ENCODE measurements at regions not wholly inside any gene's neighbourhood (a gene's known extent, or its start where the extent isn't known, plus 50 kb on each side); places are given as distances from the start of the nearest gene placed in this dataset.

DNA sequence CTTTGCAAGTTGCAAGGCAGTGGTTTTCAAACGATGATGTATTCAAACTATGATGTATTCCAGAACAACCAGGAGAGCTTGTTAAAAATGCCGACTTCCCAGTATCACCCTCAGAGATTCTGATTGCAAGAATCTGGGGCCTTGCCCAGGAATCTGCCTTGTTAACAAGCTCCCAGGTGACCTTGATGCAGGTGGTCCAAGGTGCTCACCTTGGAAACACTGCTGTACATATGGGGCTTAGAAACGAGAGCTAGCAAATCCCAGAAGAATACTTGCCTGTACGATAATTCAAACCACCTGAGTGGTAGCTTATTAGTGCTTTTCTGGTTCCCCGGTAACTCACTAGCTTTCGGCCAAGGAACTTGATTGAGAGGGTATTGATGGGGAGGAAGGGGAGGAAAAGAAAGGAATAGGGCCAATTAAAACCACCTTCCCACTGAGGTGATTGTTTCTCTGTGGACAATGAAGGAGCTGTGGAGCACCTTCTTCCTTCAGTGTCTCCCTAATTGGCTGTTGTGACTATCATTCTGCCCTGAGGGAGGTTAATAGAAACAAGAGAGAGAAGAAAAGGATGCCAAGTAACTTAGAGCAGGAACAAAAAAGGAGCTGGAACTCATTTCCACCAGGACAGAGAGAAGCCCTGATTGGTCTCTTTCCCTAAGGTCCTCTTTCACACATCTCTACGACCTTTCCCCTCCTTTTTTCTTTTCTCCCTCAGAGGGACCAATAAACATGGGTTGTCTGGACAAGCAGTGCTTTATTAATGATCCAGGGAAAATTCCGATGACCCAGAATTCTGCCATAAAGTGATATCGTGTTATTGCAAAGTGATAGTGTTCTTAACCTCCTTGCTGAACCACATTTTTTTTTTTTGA lies 218.8 kb downstream of the TMEM167A start:
- DNase-seq = no peak
- H3K36me3 ChIP-seq (replicated peaks) = no peaks in the 10 kb centered on the region
- in situ Hi-C loops (cut with HindIII; ENCODE audit: low pct_ligation_motif_present, low sequenced_read_pairs) = no loop called here
- TF ChIP-seq, protein P1, sequence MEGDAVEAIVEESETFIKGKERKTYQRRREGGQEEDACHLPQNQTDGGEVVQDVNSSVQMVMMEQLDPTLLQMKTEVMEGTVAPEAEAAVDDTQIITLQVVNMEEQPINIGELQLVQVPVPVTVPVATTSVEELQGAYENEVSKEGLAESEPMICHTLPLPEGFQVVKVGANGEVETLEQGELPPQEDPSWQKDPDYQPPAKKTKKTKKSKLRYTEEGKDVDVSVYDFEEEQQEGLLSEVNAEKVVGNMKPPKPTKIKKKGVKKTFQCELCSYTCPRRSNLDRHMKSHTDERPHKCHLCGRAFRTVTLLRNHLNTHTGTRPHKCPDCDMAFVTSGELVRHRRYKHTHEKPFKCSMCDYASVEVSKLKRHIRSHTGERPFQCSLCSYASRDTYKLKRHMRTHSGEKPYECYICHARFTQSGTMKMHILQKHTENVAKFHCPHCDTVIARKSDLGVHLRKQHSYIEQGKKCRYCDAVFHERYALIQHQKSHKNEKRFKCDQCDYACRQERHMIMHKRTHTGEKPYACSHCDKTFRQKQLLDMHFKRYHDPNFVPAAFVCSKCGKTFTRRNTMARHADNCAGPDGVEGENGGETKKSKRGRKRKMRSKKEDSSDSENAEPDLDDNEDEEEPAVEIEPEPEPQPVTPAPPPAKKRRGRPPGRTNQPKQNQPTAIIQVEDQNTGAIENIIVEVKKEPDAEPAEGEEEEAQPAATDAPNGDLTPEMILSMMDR (IDR thresholded peaks at IDR 0.05; ENCODE audit: low read depth, low read length, missing control alignments) = no peak
- no peak overlapping the region for H3K27ac ChIP-seq
- H3K4me3 ChIP-seq (ENCODE audit: low read depth, low read length) = no peak overlapping the region
- no peaks in the 10 kb centered on the region for H3K27me3 ChIP-seq (replicated peaks)

DNA sequence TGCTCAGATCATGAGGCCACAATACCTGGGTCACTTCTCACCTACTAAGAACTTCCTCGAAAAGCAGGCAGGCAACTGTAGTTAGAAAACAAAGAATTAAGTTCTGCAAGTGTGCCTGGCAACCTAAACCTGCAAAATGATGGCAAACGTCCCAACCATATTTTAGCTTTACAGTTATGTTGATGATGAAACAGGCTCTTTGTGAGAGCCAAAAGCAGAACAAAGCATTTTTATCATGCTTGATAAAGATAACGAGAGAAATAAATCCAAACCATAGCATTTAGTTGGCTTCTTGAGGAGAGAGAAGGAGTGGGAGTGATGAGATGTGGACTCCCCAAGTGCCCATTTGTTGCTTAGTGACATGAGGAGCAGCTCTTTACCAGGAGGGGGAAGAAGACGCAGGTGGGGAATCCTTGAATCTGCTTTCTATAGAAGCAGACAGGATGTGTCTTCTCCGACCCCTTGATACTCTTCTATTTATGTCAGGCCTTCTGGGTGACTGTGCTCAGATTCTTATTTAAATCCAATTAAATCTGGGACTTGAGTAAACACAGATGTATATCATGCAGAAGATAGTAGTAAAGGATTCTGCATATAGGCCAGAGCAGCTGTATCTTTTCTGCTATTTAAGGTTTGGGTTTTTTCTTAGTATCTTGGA lies 221.2 kb downstream of the TMEM167A start:
- in situ Hi-C loops (cut with HindIII; ENCODE audit: low pct_ligation_motif_present, low sequenced_read_pairs) = no loop called here
- Histone ChIP-seq H3K27ac (no peak overlapping the region), H3K27me3 (replicated peaks) (no peaks in the 10 kb centered on the region), H3K36me3 (replicated peaks) (no peaks in the 10 kb centered on the region), H3K4me3 (ENCODE audit: low read depth, low read length) (no peak overlapping the region)
- no peak for DNase-seq
- TF ChIP-seq, protein P1 (IDR thresholded peaks at IDR 0.05; ENCODE audit: low read depth, low read length, missing control alignments) = no peak

DNA sequence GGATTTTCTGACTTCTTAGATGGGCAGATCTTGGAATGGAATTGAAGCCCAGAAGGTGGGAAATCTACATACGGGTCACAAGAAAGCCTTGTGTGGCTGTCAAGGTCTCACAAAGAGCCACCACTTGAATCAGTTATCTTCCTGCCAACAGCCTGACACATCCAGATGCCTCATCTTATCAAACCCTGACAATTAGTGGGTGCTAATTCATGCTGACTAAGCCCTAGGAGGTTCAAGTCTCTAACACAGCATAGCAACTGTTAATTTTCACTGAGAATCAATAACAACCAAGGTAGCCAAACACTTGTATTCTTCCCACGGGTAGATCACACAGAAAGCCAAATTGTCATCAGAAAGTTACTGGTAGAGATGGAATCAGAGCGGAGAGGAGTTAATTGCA lies 222.2 kb downstream of the TMEM167A start:
- in situ Hi-C loops (cut with HindIII; ENCODE audit: low pct_ligation_motif_present, low sequenced_read_pairs) = no loop called here
- no peaks in the 10 kb centered on the region for H3K36me3 ChIP-seq (replicated peaks)
- no peak for DNase-seq
- H3K27me3 ChIP-seq (replicated peaks) = no peaks in the 10 kb centered on the region
- H3K4me3 ChIP-seq (ENCODE audit: low read depth, low read length) = no peak overlapping the region
- no peak overlapping the region for H3K27ac ChIP-seq
- TF ChIP-seq, protein P1 (IDR thresholded peaks at IDR 0.05; ENCODE audit: low read depth, low read length, missing control alignments) = no peak

DNA sequence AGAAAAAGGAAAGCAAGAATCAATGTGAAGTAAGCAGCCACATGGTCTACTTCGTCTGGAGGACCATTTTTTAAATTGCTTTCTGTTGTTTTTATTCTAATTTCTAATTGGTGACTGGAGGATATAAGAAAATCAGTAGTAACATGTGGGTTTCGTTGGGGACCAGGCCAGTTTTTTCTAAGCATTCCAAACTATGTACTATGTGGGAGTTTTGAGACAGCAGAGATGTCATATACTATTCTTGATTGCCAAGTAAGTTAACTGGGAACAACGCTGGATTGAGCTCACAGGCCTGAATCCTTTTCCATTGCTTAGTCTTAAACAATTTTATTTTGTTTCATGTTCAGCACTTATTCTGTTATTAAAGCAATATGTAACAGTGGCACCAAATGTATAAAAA lies 225.7 kb downstream of the TMEM167A start:
- in situ Hi-C loops (cut with HindIII; ENCODE audit: low pct_ligation_motif_present, low sequenced_read_pairs) = no loop called here
- no peak overlapping the region for H3K4me3 ChIP-seq (ENCODE audit: low read depth, low read length)
- TF ChIP-seq, protein P1 (IDR thresholded peaks at IDR 0.05; ENCODE audit: low read depth, low read length, missing control alignments) = no peak
- H3K27ac ChIP-seq = no peak overlapping the region
- H3K27me3 ChIP-seq (replicated peaks) = no peaks in the 10 kb centered on the region
- DNase-seq = no peak
- H3K36me3 ChIP-seq (replicated peaks) = no peaks in the 10 kb centered on the region

DNA sequence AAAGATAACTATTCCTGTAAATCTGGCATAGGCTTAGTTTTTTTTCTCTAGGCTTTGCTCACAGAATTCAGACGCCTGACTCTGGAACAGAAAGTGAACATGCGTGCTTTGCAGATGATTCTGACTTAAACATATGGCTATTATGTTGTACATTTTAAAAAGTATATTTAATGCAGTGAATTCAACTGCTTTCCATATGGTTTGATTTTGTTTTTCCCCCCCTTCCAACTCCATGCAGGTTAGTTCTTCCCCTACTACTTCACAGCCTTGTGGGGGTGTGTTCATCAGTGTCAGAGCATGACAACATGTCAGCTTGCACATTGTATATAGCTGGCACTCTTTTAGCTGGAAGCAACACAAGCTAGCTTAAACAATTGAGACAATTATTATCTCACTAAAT lies 226.8 kb downstream of the TMEM167A start:
- DNase-seq = no peak
- H3K27me3 ChIP-seq (replicated peaks) = no peaks in the 10 kb centered on the region
- TF ChIP-seq, protein P1 (IDR thresholded peaks at IDR 0.05; ENCODE audit: low read depth, low read length, missing control alignments) = no peak
- no peak overlapping the region for H3K27ac ChIP-seq
- no peaks in the 10 kb centered on the region for H3K36me3 ChIP-seq (replicated peaks)
- in situ Hi-C loops (cut with HindIII; ENCODE audit: low pct_ligation_motif_present, low sequenced_read_pairs) = no loop called here
- no peak overlapping the region for H3K4me3 ChIP-seq (ENCODE audit: low read depth, low read length)
